GM18526 (cell line): ENCODE measurements at regions not wholly inside any gene's neighbourhood (a gene's known extent, or its start where the extent isn't known, plus 50 kb on each side); places are given as distances from the start of the nearest gene placed in this dataset.

Experiments
- POLR2A ChIP-seq: IDR thresholded peaks from 3 replicates; pipeline ENCODE4 v1.6.1; 2011; ENCODE audit not compliant: insufficient read length; ENCODE audit errors: extremely low read depth

DNA sequence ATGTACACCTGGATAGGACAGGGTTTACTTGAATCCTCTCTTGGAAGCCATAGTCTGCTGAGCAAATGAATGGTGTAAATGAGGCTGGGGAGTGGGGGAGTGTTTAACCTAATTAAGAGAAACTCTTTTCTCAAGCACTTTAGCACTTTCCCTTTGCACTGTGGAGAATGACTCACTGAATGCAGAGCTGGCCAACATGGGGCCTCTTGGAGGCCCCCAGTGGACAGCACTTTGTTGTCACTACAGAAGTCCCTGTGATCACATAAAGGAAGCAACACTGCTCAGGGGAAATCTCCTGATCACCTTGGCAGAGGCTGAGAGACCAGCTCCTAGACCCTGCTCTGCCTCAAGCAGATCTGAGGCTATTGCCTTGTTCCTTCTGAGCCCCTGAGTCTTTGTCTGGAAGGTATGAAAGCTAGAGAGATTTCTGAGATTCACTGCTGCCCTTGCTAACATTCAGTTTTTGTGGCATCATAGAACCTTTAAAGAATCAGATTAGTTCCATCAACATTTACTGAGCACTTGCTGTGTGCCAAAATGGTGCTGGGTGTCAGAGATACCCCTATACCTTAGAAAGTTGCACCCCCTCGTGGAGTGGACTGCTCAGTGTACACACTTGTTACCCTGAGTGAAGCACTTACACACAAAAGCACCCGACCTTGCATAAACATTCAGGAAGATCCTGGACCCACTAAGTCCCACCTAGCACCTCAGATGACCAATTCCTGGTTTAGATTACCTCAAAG is 230.1 kb upstream of the CCL2 start:
- TF ChIP-seq POLR2A: no peak

- TF ChIP-seq POLR2A: no peak
Measured at GRCh38 chr17:34045990-34046389, 209.1 kb upstream of the CCL2 start.

- no peak for TF ChIP-seq POLR2A
Measured at GRCh38 chr17:34051046-34051445, 204.0 kb upstream of the CCL2 start.

- no peak for TF ChIP-seq POLR2A
Measured at GRCh38 chr17:34054495-34054894, 200.6 kb upstream of the CCL2 start.

DNA sequence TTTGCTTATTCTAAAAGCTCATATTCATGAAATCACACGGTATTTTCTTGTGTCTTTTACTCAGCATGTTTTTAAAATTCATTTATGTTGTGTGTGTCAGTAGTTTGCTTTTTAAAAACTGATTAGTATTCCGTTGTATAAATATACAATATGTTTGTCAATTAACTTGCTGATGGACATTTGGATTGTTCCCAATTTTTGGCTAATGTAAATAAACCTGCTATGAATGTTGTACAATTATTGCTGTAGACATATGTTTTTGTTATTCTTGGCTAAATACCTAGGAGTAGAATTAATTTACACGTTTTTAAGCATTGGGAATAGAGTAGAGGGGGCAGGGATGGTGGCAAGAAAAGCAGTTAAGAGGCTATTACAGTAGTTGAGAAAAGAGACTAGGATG is 199.5 kb upstream of the CCL2 start:
- TF ChIP-seq POLR2A: no peak

- TF ChIP-seq POLR2A: no peak
Measured at GRCh38 chr17:34059423-34060220, 195.5 kb upstream of the CCL2 start.

DNA sequence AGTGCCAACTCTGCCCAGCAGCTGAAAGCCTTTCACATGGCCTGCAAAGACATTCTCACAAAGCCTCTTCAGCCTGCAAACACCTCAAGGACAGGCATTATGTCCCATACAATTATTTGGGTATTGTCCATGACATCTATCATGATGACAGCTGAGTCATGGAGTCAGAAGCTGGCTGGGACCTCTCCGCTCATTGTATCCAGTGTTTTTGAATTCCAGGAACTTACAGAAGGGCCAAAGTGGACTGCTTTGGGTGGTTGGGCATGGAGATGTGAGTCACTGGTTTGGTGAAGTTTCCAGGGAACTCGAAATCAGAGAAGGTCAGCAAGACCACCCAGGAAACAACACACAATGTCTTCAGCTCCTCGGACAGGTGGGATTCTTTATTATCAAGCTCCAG is 188.6 kb upstream of the CCL2 start:
- no peak for TF ChIP-seq POLR2A

GRCh38 chr17:34067011-34067410 is 188.1 kb upstream of the CCL2 start:
- no peak for TF ChIP-seq POLR2A

DNA sequence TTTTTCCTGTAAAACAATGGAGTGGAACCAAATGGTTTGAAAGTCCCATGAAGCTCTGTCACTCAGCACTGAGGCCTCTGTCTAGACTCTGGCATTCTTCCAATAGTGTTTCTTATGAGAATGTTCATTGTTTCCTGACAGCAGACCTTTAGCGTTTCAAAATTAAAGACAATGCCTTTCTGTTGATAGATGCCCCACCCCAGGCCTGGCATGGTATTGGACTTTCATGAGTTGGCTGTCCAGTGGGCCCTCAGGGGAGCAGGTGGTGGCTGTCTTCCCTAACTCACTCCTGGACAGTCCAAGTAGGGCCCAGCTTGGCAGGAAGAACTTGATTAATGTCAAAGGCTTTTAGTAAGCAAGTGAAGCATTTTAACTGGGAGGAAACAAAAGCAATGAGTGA is 186.5 kb upstream of the CCL2 start:
- no peak for TF ChIP-seq POLR2A

DNA sequence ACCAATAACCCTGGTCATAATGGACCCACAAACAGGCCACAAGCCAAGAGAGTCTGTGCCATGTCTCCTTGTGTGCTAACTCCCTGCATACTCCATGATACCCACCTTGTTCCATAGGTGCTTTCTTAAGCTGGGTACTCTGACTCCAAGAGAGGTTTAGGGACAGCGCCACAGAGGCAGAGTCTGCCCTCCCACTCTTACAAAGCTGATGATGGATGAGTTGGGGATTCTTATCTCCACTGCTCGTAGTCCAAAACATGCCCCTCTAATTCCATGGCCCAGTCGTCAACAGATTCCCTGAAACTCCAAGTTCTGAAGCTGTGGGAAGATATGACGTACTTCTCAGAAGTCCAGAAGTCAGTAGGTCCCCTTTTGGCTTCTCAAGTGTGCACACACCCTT is 184.4 kb upstream of the CCL2 start:
- TF ChIP-seq POLR2A: no peak

- no peak for TF ChIP-seq POLR2A
Measured at GRCh38 chr17:34071886-34072420, 183.1 kb upstream of the CCL2 start.

GRCh38 chr17:34075076-34075475 is 180.0 kb upstream of the CCL2 start:
- TF ChIP-seq POLR2A: no peak

GRCh38 chr17:34076743-34077631 is 178.1 kb upstream of the CCL2 start:
- no peak for TF ChIP-seq POLR2A

GRCh38 chr17:34081269-34081668 is 173.8 kb upstream of the CCL2 start:
- TF ChIP-seq POLR2A: no peak

- TF ChIP-seq POLR2A: no peak
Measured at GRCh38 chr17:34082404-34082803, 172.7 kb upstream of the CCL2 start.
